H1 (cell line): ENCODE measurements at regions not wholly inside any gene's neighbourhood (a gene's known extent, or its start where the extent isn't known, plus 50 kb on each side); places are given as distances from the start of the nearest gene placed in this dataset.

Experiments
- POU5F1 ChIP-seq: IDR thresholded peaks from 2 replicates; pipeline ENCODE4 v1.6.1; 2011; ENCODE audit warnings: low read depth, mild to moderate bottlenecking, low read length, moderate library complexity
- SP4 ChIP-seq: IDR thresholded peaks from 2 replicates; pipeline ENCODE4 v1.6.1; 2012; ENCODE audit warnings: low read length, inconsistent platforms

- TF ChIP-seq POU5F1 (no peak), SP4 (no peak)
These were observed 223.2 kb upstream of the CTSO start (continued) for GRCh38 chr4:156176896-156177295.
